GM21528 (cell line): ENCODE measurements at regions not wholly inside any gene's neighbourhood (a gene's known extent, or its start where the extent isn't known, plus 50 kb on each side); places are given as distances from the start of the nearest gene placed in this dataset.

Experiments
- ATAC-seq: cut with Tn5 transposase; IDR thresholded peaks from one replicate; pipeline ENCODE4 v1.9.1; 2021; ENCODE audit warnings: mild to moderate bottlenecking, moderate library complexity; ENCODE audit not compliant: unreplicated experiment, low FRiP score

DNA sequence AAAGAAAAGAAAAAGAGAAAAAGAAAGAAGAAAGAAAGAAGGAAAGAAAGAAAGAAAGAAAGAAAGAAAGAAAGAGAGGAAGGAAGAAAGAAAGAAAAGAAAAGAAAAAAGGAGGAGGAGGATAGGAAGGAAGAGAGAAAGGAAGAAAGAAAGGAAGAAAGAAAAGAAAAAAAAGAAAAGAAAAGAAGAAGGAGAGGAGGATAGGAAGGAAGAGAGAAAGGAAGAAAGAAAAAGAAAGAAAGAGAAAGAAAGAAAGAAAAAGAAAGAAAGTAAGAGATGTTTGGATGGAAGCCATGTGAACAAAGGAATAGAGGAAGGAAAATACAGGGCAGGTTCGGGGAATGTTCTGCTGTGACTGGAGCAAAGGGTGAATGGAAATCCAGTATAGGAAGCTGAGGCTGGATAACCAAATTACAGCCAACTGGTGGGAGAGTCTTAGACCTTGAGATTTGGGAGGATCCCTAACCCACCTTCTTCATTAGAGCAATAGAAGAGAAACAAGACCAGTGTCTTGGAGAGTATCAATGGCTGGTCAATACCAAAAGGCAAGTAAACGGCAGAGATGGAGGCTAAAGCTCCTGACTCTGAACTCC is 94.9 kb downstream of the RASSF10 start:
- no peak for ATAC-seq

DNA sequence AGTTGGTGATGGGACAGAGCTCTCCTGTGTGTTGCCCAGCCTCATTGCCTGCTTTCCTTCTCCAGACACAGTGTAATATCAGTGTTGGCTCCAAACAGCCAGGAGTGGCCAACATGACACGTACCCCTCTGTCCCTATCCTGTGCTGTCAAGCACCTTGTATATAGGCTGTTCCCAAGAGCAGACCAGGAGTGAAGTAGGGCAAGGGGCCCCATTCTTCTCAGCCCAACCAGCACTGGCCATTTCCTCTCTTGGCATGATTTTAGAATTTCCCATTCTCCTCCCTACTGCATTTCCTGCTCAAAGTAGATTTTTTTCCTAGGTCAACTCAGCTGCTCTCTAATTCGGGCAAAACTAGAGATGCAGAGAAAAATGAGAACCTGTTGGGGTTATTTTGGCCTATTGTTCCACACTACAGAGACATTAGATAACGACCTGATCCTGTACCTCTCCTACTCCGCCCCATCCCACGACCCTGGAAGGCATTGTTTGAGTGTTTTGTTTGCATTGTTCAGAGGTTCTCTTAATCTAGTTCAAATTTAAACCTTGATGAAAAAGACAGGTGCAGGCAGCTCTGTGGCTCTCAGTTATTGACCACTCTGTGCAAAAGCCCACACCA is 95.6 kb downstream of the RASSF10 start:
- ATAC-seq: no peak

DNA sequence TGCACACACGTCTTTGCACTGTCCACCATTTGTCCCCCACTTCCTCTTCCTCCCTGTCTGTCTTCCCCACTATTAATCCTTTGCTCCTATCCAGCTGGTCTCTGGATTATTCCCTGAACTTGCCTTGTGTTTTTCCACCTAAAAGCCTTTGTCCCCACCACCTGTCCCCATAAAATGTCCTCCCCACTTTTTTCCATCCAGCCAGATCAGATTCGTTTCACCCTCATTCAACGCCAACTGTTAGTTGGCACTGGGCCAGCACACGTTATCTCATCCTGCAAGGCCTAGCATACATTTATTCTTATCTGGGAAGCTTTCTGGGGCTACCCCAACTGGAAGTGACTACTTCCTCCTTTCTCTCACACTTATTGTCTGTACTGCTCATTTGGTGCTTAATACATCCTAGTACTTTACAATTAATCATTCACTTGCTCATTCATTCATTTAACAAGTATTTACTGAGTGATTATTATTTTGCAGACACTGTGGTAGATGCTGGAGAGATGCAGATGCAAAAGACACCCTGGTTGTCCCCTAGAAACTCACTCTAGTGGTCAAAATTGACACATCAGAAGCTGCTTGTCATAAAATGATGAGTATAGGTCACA is 96.2 kb downstream of the RASSF10 start:
- peak; percentile 69 for ATAC-seq

DNA sequence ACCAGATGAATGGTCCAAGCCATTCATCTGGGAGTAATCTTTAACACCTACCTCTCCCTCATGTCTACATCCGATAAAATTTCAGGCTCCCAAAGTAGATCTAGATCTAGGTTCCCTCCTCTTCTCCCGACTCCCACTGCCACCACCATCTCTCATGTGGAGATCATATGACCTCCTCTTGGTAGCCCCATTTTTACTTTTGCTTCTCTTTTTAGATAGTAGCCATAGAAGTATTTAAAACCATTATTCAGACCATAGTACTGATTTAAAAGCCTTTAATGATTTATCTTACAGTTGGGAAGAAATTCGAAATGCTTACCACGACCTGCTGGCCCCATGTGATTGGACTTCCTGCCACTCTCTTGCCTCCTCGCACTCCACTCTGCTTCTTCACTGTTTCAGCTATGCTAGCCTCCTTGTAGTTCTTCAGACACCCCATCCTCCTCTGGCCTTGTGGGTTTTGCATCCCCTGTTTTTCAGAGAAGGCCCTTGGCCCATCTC is 98.5 kb downstream of the RASSF10 start:
- ATAC-seq: no peak

DNA sequence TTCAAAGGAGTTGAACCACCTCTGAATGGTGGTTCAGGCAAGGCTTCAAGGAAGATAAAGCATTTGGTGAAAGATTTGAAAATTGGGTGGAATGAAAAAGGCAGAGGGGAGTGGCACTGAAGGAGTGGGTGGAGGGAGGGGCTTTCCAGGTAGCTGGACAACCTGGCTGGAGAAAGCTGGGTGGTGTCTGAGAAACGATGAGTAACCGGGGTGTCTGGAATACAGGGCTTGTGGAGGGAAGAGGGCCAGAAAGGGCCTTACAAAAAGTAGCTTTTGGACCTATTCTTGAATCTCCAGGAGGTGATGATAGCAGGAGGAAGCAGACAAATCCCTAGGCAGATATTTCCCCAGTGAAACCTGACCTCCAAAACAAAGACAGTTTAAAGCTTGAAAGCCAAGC is 99.3 kb downstream of the RASSF10 start:
- ATAC-seq: no peak

DNA sequence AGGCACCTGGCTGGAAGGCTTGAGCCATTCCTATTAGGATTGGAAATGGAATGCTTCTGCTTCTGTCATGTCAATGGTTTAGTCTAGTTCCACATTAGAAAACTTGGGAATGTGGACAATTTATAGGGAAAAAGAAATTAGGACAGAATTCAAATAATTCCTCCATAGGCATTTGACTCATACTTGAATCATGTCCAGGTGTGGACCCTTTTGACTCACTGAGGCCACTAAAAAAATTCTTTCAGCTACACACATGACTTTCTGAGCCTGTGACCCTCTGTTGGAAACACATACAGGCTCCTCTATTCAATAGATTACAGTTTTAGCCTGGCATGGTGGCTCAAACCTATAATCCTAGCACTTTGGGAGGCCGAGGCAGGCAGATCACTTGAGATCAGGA is 100.5 kb downstream of the RASSF10 start:
- no peak for ATAC-seq

DNA sequence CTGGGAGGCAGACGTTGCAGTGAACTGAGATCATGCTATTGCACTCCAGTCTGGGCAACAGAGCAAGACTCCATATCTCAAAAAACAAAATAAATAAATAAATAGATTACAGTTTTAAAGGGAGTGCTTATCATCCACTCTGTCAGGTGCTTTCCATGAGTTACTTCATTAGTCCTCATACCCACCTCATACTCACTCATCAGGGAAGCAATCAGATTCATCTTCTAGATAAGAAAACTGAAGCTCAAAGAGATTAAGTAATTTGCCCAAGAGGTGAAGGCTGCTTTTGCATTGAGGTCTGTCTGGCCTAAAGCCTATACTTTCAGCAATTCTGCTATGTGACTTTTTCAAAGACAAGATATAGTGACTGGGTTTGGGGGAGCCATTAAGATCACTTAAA is 101.0 kb downstream of the RASSF10 start:
- ATAC-seq: no peak

DNA sequence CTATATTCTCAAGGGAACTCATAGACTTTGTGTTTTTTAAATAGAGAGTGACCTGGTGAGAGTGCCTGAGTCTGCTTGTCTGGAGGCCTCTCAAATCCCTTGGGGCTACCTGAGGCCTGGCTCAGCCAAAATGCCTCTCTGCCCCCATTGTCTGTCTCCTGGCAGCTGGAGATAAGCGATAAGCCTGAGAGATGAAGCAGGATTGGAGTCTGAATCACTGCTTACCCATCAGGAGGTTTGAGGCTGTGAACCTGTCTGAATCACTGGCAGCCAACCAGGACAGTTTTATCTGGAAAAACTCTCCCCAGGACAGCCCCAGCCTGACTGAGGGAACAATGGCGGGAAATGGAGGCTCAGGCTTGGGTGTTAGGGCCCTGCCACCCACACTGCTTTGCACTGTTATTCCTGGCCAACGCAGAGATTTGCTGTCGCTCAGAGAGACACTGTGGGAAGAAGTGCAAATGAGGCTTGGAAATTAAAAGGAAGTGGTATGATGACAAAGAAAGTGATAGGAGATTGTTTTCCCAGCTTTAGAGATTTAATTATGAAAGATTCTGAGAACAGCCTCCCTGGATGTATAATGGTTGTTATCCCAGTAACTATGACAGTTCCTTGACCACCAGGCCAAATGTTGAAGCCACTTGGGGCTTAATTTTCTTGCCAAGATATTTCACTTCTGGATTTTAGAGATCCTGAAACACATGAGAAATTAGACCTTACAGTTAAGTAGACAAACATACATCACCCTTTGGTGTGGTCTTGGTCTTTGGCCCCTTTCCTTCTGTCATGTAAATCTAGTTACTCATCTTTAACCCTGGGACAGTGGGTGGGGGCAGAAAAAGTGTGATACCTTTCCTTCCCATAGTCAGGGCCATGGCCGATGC is 102.1 kb downstream of the RASSF10 start:
- ATAC-seq: no peak

DNA sequence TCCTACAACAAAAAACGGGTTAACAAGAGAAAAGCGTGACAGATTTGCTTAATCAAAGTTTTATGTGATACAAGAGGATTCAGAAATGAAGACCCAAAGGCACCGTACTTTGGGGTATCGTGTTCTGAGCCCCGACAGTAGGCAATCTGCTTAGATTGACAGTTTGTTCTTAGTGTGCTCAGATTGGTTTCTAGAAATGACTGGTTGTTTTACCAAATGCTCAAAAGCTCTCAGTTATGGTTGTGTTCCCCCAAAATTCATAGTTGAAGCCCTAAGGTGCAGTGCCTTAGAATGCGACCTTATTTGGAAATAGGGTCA is 102.7 kb downstream of the RASSF10 start:
- ATAC-seq: no peak

DNA sequence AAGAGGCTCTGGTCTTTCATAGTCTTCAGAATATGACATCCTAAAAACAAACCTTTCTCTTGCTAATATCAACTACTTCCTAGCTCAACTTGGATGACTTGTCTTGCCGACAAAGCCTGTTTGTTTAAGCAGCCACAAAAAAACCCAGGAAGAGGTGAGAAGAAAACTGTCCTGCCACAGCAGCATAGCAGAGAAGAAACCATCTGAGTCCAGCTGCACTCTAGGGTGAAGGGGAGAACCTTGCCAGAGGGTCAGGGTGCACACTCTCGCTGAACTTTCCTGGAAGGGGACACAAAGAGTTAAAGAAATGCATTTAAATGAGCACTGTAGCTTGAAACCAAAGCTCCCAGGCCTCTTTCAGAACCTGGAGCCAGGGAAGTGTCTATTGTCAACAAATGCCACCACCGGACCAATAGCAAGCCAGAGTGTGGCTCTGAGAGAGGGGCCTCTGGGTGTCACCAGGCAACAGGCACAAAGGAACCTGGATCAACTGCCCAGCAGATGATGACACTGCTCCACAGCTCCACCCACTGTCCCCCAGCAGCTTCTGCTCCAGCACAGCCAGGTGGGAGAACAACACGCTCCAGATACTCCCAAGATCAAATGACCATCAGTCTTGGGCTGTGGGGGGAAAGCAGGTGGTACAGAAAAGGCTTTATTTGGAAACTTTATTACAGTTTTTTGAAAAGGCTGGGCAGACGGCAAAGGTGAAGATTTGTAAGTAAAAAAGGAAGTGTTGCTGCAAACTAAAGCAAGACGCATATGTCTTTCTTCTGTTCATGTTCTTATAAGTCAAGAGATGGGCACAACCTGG is 105.7 kb downstream of the RASSF10 start:
- no peak for ATAC-seq

DNA sequence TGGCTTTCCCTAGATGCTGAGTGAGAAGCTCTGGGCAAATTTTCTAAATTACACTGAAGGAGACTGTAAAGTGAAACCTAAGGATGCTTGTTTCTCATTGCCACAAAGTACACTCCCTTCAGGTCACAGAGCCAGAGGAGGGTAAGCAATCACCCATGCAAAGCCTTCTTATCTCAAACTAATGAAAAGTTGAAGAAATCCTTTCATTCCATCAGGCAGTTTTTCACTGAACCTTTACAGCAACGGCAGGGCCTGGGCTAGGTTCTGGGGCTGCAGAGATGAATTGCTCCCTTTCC is 106.2 kb downstream of the RASSF10 start:
- no peak for ATAC-seq

DNA sequence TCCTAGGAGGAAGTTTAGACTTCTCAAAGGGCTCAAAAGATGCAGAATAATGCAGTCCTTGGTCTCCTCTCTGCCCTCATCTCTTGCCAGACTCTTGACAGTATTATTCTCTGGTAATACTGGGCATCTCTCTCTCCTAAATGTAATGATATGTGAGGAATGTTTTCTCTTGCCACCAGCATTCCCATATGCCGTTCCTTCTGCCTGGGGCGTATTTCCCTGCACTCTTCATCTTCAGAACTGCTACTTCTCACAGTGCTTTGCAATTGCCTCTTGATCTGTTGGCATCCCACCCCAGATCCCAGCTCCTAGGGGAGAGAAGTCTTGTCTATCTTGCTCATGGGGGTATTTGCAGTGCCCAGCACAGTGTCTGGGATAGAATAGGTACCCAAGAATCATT is 107.4 kb downstream of the RASSF10 start:
- no peak for ATAC-seq

DNA sequence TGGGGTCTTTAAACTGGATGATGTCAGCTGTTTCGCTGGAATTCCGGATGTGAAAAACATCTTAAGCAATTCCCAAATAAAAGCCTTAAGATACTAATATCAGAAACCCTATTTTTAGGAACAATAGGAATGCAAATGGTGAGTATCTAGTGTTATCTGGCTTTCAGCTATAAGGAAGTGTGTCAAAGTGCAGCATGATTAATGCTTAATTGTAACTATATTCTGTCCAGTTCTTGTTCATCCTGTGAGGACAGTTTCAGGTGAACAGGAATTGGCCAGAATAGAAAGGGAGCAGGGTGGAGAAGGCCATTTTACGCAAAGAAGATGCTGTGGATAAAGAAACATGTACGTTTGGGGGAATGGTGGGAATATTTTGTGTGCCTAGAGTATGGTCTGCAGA is 108.2 kb downstream of the RASSF10 start:
- no peak for ATAC-seq

DNA sequence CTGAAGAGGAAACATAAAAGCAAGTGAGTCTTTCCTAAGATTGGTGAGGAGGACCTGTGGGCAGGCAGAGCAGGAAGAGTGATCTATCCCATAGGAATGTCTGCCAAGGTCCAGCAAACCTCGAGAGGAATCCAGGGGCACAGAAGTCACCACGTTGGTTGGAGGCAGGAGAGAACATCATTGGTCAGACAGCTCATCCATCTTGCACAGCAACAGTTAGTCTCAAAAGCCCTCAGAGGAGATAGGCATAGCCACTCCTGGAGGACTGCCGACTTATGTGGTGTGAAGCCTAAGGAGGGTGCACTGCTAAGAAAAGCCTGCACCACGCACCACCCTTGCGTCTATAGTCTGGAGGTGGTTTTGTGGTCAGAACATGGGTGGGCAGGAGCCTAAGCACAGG is 109.1 kb downstream of the RASSF10 start:
- ATAC-seq: no peak

DNA sequence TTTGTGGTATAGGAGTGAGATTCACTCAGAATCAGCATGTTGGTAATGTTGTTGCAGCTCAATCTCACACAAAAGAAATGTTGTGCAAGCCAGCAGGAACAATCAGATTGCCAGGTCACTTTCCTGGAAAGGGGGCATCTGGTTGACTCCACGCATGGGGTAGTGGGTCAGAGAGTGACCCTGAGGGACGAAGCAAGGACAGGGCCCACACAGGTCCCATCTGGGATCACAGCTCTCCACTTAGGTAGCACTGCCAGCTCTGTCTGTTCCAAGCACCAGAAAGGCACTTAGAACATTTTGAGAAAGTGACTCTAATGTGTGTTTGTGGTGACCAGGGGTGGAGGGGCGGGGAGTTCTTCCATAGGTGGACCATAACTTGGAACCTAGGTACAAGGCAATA is 109.5 kb downstream of the RASSF10 start:
- ATAC-seq: no peak

DNA sequence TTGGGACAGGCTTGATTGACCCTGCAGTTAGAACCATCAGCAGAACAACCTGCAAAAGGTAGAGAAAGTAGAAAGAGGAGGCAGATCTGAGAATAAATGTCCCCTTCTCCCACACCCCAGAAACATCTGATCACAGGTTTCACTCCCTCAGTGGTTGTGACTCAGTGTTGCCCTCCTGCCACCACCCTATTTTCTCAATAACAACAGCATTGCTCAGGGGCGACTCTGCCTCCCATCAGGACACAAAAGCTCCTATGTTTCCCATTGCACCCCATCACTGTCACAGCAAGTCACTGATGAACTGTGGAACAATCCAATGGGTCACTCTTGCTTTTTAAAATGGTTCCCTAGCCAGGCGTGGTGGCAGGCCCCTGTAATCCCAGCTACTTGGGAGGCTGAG is 110.2 kb downstream of the RASSF10 start:
- no peak for ATAC-seq

DNA sequence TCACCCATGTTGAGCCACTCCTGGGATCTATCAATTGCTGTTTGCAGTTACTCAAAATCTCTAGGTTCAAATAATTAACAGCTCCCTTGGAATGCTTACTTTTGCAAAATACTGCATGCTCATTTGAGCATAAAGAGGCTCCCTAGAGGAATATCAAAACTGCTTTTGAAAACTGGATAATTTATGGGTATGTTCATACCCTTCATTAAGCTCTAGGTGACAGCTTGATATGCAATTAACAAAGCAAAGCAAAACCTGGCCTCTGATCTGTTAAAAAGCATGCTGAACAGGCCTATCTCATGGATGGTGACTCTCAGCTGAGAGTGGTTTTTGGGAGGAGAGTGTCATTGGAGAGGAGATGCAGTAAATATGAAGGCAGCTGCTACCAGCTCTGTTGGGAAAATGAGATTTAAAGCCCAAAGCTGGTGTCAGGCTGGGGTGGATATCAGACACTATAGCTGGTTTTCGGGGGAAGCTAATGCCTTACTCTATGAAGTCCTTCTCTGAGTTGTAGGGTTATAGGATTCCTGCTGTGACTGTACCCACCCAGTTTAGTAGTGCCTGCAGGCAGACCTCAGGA is 110.9 kb downstream of the RASSF10 start:
- ATAC-seq: no peak

DNA sequence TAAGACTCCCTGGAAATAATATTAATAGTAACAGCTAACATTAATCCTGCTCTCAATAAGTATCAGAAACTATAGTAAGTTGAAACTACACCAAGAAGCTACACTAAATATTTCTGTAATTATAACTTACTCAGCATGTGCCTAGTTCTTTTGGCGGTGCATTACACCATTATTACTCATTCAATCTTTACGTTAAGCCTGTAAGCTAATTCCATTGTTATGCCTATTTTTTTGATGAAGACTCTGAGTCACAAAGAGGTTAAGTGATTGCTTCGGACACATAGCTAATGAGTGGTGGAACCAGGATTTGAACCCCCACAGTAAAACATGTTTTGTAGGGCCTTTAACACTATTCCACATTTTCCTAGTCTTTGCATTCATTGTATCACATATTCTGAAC is 111.6 kb downstream of the RASSF10 start:
- ATAC-seq: no peak

DNA sequence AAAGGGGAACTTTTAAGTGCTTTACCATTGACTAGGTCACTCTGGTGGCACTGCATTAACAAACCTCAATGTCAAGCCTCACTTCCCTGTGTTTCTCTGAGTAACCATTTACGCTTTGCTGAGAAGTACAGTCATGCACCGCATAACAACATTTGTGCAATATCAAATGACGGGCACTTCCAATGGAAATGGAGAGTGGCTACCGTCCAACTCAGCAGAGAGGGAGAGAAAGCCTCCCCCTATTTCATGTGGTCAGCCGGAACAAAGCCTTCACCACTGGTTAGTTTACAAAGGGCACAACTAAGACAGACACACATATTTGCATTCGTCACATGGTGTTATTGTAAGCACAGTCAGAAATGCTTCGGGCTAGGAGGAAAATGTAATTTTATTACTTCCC is 117.3 kb downstream of the RASSF10 start:
- ATAC-seq: no peak

DNA sequence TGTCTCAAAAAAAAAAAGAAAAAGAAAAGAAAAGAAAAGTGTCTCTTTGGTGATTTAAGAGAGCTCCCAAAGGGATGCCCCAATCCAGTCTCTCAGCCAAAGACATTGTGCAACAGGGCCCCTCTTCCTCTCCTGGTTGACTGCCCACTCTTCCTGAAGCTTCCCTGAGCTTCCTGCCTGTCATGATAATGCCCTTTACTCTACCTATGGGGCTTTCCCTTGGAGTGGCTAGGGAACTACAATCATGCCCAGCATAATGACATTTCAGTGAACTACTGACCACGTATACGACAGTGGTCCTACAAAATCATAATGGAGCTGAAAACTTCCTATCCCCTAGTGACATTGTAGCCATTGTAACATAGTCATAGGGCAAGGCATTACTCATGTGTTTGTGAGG is 118.0 kb downstream of the RASSF10 start:
- ATAC-seq: no peak
